ENCODE measurements at regions not wholly inside any gene's neighbourhood (a gene's known extent, or its start where the extent isn't known, plus 50 kb on each side); places are given as distances from the start of the nearest gene placed in this dataset.

DNA sequence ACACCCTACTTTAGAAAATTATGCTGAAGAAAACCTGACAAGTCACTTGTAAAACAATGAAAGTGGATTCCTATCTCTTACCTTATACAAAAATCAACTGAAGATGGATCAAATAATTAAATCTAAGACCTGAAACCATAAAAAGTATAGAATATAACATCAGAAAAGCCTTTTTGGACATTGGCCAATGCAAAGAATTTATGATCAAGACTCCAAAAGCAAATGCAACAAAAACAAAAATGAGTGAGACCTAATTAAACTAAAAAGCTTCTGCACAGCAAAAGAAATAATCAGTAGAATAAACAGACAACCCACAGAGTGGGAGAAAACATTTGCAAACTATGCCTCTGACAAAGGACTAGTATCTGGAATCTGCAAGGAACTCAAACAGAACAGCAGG lies 303.0 kb upstream of the CDH9 start:
- TF ChIP-seq, protein P1, sequence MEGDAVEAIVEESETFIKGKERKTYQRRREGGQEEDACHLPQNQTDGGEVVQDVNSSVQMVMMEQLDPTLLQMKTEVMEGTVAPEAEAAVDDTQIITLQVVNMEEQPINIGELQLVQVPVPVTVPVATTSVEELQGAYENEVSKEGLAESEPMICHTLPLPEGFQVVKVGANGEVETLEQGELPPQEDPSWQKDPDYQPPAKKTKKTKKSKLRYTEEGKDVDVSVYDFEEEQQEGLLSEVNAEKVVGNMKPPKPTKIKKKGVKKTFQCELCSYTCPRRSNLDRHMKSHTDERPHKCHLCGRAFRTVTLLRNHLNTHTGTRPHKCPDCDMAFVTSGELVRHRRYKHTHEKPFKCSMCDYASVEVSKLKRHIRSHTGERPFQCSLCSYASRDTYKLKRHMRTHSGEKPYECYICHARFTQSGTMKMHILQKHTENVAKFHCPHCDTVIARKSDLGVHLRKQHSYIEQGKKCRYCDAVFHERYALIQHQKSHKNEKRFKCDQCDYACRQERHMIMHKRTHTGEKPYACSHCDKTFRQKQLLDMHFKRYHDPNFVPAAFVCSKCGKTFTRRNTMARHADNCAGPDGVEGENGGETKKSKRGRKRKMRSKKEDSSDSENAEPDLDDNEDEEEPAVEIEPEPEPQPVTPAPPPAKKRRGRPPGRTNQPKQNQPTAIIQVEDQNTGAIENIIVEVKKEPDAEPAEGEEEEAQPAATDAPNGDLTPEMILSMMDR (conservative IDR thresholded peaks at IDR 0.05 in 1 of 2, IDR thresholded peaks at IDR 0.05 in 1 of 2; ENCODE audit: low read depth in 1 of 2, low read length in 2 of 2) = no peak
- no peak for TF ChIP-seq EZH2 (IDR thresholded peaks at IDR 0.05; ENCODE audit: low read length, missing control alignments)

All from fibroblast of lung (primary cell).